Endothelial cell of umbilical vein (primary cell): ENCODE measurements at regions not wholly inside any gene's neighbourhood (a gene's known extent, or its start where the extent isn't known, plus 50 kb on each side); places are given as distances from the start of the nearest gene placed in this dataset.

Experiments used
- BruUV-seq: library from RNA; stranded (reverse); fragments of 400-500 nt; replicated peaks from 2 replicates; lab custom pipeline; 2021; lab: Mats Ljungman, UMichigan
- CTCF ChIA-PET: fragments of 300-600, 350-600 bp; sonication (Branson Sonifier 250); formaldehyde crosslinking; loops from one replicate; lab custom pipeline; 2021; ENCODE audit warnings: antibody characterized with exemption, inconsistent platforms; lab: Charles Lee
- POLR2A ChIA-PET: fragments of 300-600, 350-600 bp; sonication (Branson Sonifier 250); formaldehyde crosslinking; loops from one replicate; lab custom pipeline; 2021; ENCODE audit warnings: antibody characterized with exemption, inconsistent platforms; lab: Charles Lee
- DNase-seq: peaks from one replicate; pipeline ENCODE4 v3.0.0-alpha.2; 2011; ENCODE audit warnings: low read depth, low spot score
- FAIRE-seq: peaks from 2 replicates; lab custom pipeline; 2011; peaks lifted over from hg19 to GRCh38; lab: Jason Lieb, UNC
- H2AFZ ChIP-seq: 2 replicates; pipeline ENCODE4 v1.6.0; 2012; ENCODE audit warnings: low read depth, low read length, control low read depth, inconsistent platforms
- H3K27ac ChIP-seq: 2 replicates; pipeline ENCODE4 v1.5.1; 2011; ENCODE audit warnings: low read depth, mild to moderate bottlenecking, control low read depth, low read length, moderate library complexity; ENCODE audit not compliant: insufficient read depth
- H3K27me3 ChIP-seq, 2 experiments: 2 replicates each; pipeline versions ENCODE4 v1.6.0 to v1.6.1; 2011; ENCODE audit warnings: low read length in 2 of 2, mixed read lengths in 1 of 2; ENCODE audit not compliant: control insufficient read depth in 2 of 2, insufficient read depth in 2 of 2
- H3K36me3 ChIP-seq, 2 experiments: 2 replicates in 1 of 2; 3 replicates in 1 of 2; pipeline ENCODE4 v1.5.1; 2011; ENCODE audit warnings: low read length in 2 of 2, mild to moderate bottlenecking in 1 of 2, moderate library complexity in 1 of 2; ENCODE audit not compliant: control insufficient read depth in 2 of 2, insufficient read depth in 2 of 2; ENCODE audit errors: extremely low read depth in 1 of 2
- H3K4me1 ChIP-seq: 3 replicates; pipeline ENCODE4 v1.5.1; 2011; ENCODE audit warnings: mild to moderate bottlenecking, low read length; ENCODE audit not compliant: control insufficient read depth, insufficient read depth; ENCODE audit errors: extremely low read depth
- H3K4me2 ChIP-seq: 2 replicates; pipeline ENCODE4 v1.6.1; 2011; ENCODE audit warnings: low read length, control low read depth, mixed read lengths; ENCODE audit not compliant: insufficient read depth
- H3K4me3 ChIP-seq, 3 experiments: fragments of 200-600 bp in 1 of 3; sonication (generic), shearing (Covaris generic) in 1 of 3; replicated peaks in 1 of 3; 2 replicates each; pipeline ENCODE4 v1.5.1; 2011 to 2016; ENCODE audit warnings: control low read depth in 3 of 3, low read length in 3 of 3, mild to moderate bottlenecking in 2 of 3, inconsistent platforms in 1 of 3, low read depth in 1 of 3, moderate library complexity in 1 of 3; ENCODE audit not compliant: insufficient read depth in 1 of 3
- H3K79me2 ChIP-seq: 2 replicates; pipeline ENCODE4 v1.6.0; 2012; ENCODE audit warnings: low read length, inconsistent platforms; ENCODE audit not compliant: control insufficient read depth, insufficient read depth
- H3K9ac ChIP-seq: replicated peaks from 2 replicates; pipeline ENCODE3; 2011; ENCODE audit warnings: low read length, control low read depth; ENCODE audit not compliant: insufficient read depth; ENCODE audit errors: extremely low read depth
- H3K9me1 ChIP-seq: replicated peaks from 3 replicates; pipeline ENCODE4 v1.6.0; 2011; ENCODE audit warnings: mild to moderate bottlenecking, low read length; ENCODE audit not compliant: control insufficient read depth, insufficient read depth; ENCODE audit errors: extremely low read depth
- H3K9me3 ChIP-seq: replicated peaks from 2 replicates; pipeline ENCODE4 v1.5.1; 2012; ENCODE audit warnings: low read length, inconsistent platforms; ENCODE audit not compliant: control insufficient read depth, insufficient read depth
- H4K20me1 ChIP-seq: replicated peaks from 2 replicates; pipeline ENCODE3; 2011; ENCODE audit warnings: mild to moderate bottlenecking, low read length; ENCODE audit not compliant: control insufficient read depth, insufficient read depth; ENCODE audit errors: extremely low read depth
- CTCF ChIP-seq, 2 donors: IDR thresholded peaks; 1 replicate in 1 of 2; 2 replicates in 1 of 2; pipeline ENCODE4 v1.5.1; 2011; ENCODE audit warnings: low read length in 2 of 2, mild to moderate bottlenecking in 2 of 2, moderate library complexity in 2 of 2, control low read depth in 1 of 2, inconsistent platforms in 1 of 2, low read depth in 1 of 2; ENCODE audit not compliant: insufficient read depth in 1 of 2; ENCODE audit errors: extremely low read depth in 1 of 2
- EZH2 ChIP-seq: IDR thresholded peaks from 2 replicates; pipeline ENCODE4 v1.6.1; 2012; ENCODE audit warnings: borderline replicate concordance, low read depth, mild to moderate bottlenecking, moderate library complexity, low read length, inconsistent platforms; ENCODE audit not compliant: severe bottlenecking
- FOS ChIP-seq: IDR thresholded peaks from 2 replicates; pipeline ENCODE4 v1.6.1; 2011; ENCODE audit warnings: mild to moderate bottlenecking, low read length, moderate library complexity, borderline replicate concordance; ENCODE audit not compliant: insufficient read depth
- JUN ChIP-seq: IDR thresholded peaks from 2 replicates; pipeline ENCODE4 v1.6.1; 2011; ENCODE audit warnings: borderline replicate concordance, low read depth; ENCODE audit not compliant: insufficient read length, insufficient read depth
- POLR2AphosphoS5 ChIP-seq: IDR thresholded peaks from 2 replicates; pipeline ENCODE4 v1.6.1; 2012; ENCODE audit warnings: low read depth, mild to moderate bottlenecking, control low read depth, low read length, moderate library complexity; ENCODE audit not compliant: insufficient read depth
- dilution Hi-C: fragments of 300-500 bp; cut with MboI; formaldehyde crosslinking; loops from one replicate; pipeline ENCODE4 v1.15.0; 2019; ENCODE audit warnings: low sequenced_read_pairs; ENCODE audit not compliant: extremely low pct_ligation_motif_present
- intact Hi-C: fragments of 100-400 bp; cut with micrococcal nuclease; formaldehyde crosslinking; loops from one replicate; pipeline ENCODE4 v1.10.0; 2022

DNA sequence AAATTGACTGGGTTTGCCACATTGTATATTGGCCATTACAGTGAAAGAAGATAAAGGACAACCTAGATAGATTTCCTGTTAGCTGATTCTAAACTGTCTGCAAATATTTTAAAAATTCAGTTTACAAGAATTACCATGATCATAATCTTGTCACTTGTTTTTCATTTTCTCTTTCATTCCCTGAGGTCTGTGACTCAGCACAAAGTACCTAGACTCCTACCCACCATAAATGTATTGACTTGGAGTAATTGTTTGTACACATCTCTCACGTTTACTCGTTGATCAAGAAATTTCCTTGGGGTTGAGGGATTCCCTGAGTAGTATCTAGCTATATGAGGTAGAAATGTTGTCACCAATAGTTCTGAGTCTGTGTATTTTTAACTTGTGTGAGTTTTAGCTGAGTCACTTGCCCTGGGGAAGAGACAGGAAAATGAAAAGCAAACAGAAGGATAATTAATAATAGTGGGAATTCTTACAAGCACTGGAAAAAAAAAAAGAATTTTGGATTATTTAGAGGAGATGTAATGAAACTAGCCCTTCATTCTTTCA lies 299.2 kb upstream of the DACH1 start:
- no peak for TF ChIP-seq CTCF (IDR thresholded peaks at IDR 0.05; ENCODE audit: extremely low read depth in 1 of 2, insufficient read depth in 1 of 2, low read depth in 1 of 2, low read length in 2 of 2)
- TF ChIP-seq POLR2AphosphoS5 = no peak
- TF ChIP-seq EZH2 = no peak
- TF ChIP-seq FOS = peak; percentile 37
- TF ChIP-seq JUN = no peak
- ChIA-PET POLR2A (no interaction called here), CTCF (interaction anchor here (0.9 kb wide), 1 partner anchor 17 kb away, joined by 3 read pairs; no protein-coding TSS in a partner anchor)
- no TSS peak for BruUV-seq
- Histone ChIP-seq H3K4me2 (peak overlapping the region; percentile 68), H3K9ac (no peak overlapping the region), H3K27me3 (no peaks in the 10 kb centered on the region), H3K79me2 (no peaks in the 10 kb centered on the region), H3K9me1 (no peaks in the 10 kb centered on the region), H3K9me3 (no peaks in the 10 kb centered on the region), H3K27ac (peak overlapping the region; percentile 40), H3K36me3 (no peaks in the 10 kb centered on the region), H2AFZ (peak overlapping the region; percentile 88), H3K4me1 (peaks cover 6% of the 10 kb centered on the region), H3K4me3 (no peak overlapping the region), H4K20me1 (no peaks in the 10 kb centered on the region)
- intact Hi-C loops = no loop called here
- dilution Hi-C loops = no loop called here
- FAIRE-seq = no peak
- peak; percentile 55 for DNase-seq
